K562 (cell line): ENCODE measurements at regions not wholly inside any gene's neighbourhood (a gene's known extent, or its start where the extent isn't known, plus 50 kb on each side); places are given as distances from the start of the nearest gene placed in this dataset.

ENCODE experiments used
- ATAC-seq: fragments of 200-7000 bp; cut with Tn5 transposase; 3 replicates; pipeline ENCODE4 v1.9.1; 2020; ENCODE audit warnings: moderate library complexity
- BruUV-seq: library from RNA; stranded (reverse); fragments of 400-500 nt; replicated peaks from 2 replicates; lab custom pipeline; 2021; lab: Mats Ljungman, UMichigan
- CTCF ChIA-PET: fragments of 300-600 bp; formaldehyde crosslinking; extraction: SDS; loops from one replicate; lab custom pipeline; 2021; ENCODE audit warnings: low intra/inter-chr PET ratio; lab: Yijun Ruan, JAX
- POLR2A ChIA-PET: fragments of 300-600, 350-650 bp; sonication (Branson Sonifier 250); formaldehyde crosslinking; extraction: SDS; loops from one replicate; lab custom pipeline; 2021; ENCODE audit warnings: antibody characterized with exemption, inconsistent platforms; lab: Yijun Ruan, JAX
- DNase-seq, 4 experiments: peaks; one replicate each; pipeline versions ENCODE4 v3.0.0 to v3.0.0-alpha.2; 2011 to 2018; ENCODE audit warnings: low spot score in 3 of 4, mixed read lengths in 3 of 4; ENCODE audit errors: extremely low read depth in 1 of 4
- FAIRE-seq: peaks from 2 replicates; lab custom pipeline; 2011; peaks lifted over from hg19 to GRCh38; lab: Jason Lieb, UNC
- H2AFZ ChIP-seq: 2 replicates; pipeline ENCODE4 v1.6.0; 2011; ENCODE audit warnings: low read depth, low read length, control low read depth, inconsistent platforms
- H3K27ac ChIP-seq: fragments of 200-600 bp; 3 replicates; pipeline ENCODE4 v1.8.0; 2011; ENCODE audit warnings: low read depth, mild to moderate bottlenecking, control low read depth, inconsistent platforms, low read length, moderate library complexity, mixed read lengths; ENCODE audit errors: extremely low read depth
- H3K27me3 ChIP-seq, 2 experiments: fragments of 300-600 bp in 1 of 2; 2 replicates in 1 of 2; 3 replicates in 1 of 2; pipeline versions ENCODE4 v1.6.0 to v1.8.0; 2011; ENCODE audit warnings: inconsistent platforms in 2 of 2, low read length in 2 of 2, mild to moderate bottlenecking in 1 of 2, mixed read lengths in 1 of 2, moderate library complexity in 1 of 2; ENCODE audit not compliant: control insufficient read depth in 2 of 2, insufficient read depth in 2 of 2
- H3K36me3 ChIP-seq: fragments of 300-600 bp; 3 replicates; pipeline ENCODE4 v1.8.0; 2011; ENCODE audit warnings: mild to moderate bottlenecking, low read length, inconsistent platforms; ENCODE audit not compliant: control insufficient read depth, insufficient read depth
- H3K4me1 ChIP-seq, 2 experiments: fragments of 200-600 bp in 1 of 2; replicated peaks in 1 of 2; 2 replicates in 1 of 2; 3 replicates in 1 of 2; pipeline versions ENCODE4 v1.5.1 to v1.8.0; 2011; ENCODE audit warnings: inconsistent platforms in 2 of 2, low read length in 2 of 2, mild to moderate bottlenecking in 1 of 2, mixed read lengths in 1 of 2, moderate library complexity in 1 of 2; ENCODE audit not compliant: control insufficient read depth in 2 of 2, insufficient read depth in 2 of 2
- H3K4me2 ChIP-seq: 2 replicates; pipeline ENCODE4 v1.6.1; 2011; ENCODE audit warnings: low read length, control low read depth, inconsistent platforms, mixed read lengths; ENCODE audit not compliant: insufficient read depth
- H3K4me3 ChIP-seq: fragments of 200-600 bp; sonication (generic), shearing (Covaris generic); 2 replicates; pipeline ENCODE4 v1.5.1; 2016; ENCODE audit warnings: control low read depth, inconsistent platforms
- H3K79me2 ChIP-seq: fragments of 200-600 bp; 3 replicates; pipeline ENCODE4 v1.8.0; 2011; ENCODE audit warnings: low read length, inconsistent platforms; ENCODE audit not compliant: control insufficient read depth, insufficient read depth
- H3K9ac ChIP-seq, 2 experiments: 2 replicates each; pipeline versions ENCODE4 v1.6.0 to v1.6.1; 2011; ENCODE audit warnings: low read depth in 2 of 2, low read length in 2 of 2, control low read depth in 1 of 2, inconsistent platforms in 1 of 2, mild to moderate bottlenecking in 1 of 2, mixed read lengths in 1 of 2; ENCODE audit not compliant: insufficient read depth in 1 of 2
- H3K9me1 ChIP-seq: one replicate; pipeline ENCODE4 v1.6.0; 2011; ENCODE audit warnings: inconsistent platforms, mild to moderate bottlenecking, low read length, moderate library complexity; ENCODE audit not compliant: control insufficient read depth, insufficient read depth
- H3K9me3 ChIP-seq: replicated peaks from 2 replicates; pipeline ENCODE4 v1.5.1; 2011; ENCODE audit warnings: low read depth, low read length, inconsistent platforms; ENCODE audit not compliant: control insufficient read depth, insufficient read depth
- H4K20me1 ChIP-seq: replicated peaks from 2 replicates; pipeline ENCODE4 v1.6.1; 2011; ENCODE audit warnings: low read length, inconsistent platforms, mixed read lengths; ENCODE audit not compliant: control insufficient read depth, insufficient read depth
- AFF1 ChIP-seq, 2 experiments: fragments of 450-650 bp; IDR thresholded peaks; 2 replicates each; pipeline ENCODE4 v1.6.1; 2018; ENCODE audit warnings: mild to moderate bottlenecking in 2 of 2, low read depth in 1 of 2; ENCODE audit not compliant: partially characterized antibody in 2 of 2
- E2F3 ChIP-seq: fragments of 250-450 bp; sonication (Bioruptor Pico); IDR thresholded peaks from 2 replicates; pipeline ENCODE4 v1.4.0; 2020; ENCODE audit warnings: mild to moderate bottlenecking
- GATAD2A ChIP-seq: fragments of 450-650 bp; IDR thresholded peaks from 2 replicates; pipeline ENCODE4 v1.6.1; 2017
- HMBOX1 ChIP-seq: sonication (generic); IDR thresholded peaks from 2 replicates; pipeline ENCODE4 v1.6.1; 2016
- POU5F1 ChIP-seq: fragments of 150-350 bp; IDR thresholded peaks from 2 replicates; pipeline ENCODE4 v1.6.1; 2014; ENCODE audit warnings: borderline replicate concordance, low read length, low read depth, mild to moderate bottlenecking; ENCODE audit not compliant: partially characterized antibody
- SRSF7 ChIP-seq: fragments of 200-400 bp; formaldehyde crosslinking; optimal IDR thresholded peaks from 2 replicates; pipeline ENCODE3; 2017; ENCODE audit warnings: mild to moderate bottlenecking, low read depth, low read length
- SUPT5H ChIP-seq: fragments of 450-650 bp; IDR thresholded peaks from 2 replicates; pipeline ENCODE4 v1.6.1; 2016
- ZBTB40 ChIP-seq, 2 experiments: fragments of 450-650 bp in 1 of 2; sonication (generic) in 1 of 2; formaldehyde crosslinking in 1 of 2; IDR thresholded peaks; 2 replicates each; pipeline versions ENCODE4 v1.7.1 to v1.9.0; 2016 to 2022; ENCODE audit warnings: inconsistent platforms in 1 of 2, mild to moderate bottlenecking in 1 of 2, missing genetic modification reagents in 1 of 2
- in situ Hi-C: fragments of 300-500 bp; cut with MboI; formaldehyde crosslinking; loops from 4 replicates; pipeline ENCODE4 v1.15.0; 2018; ENCODE audit warnings: inconsistent platforms, mixed read lengths
- intact Hi-C: fragments of 100-400 bp; cut with micrococcal nuclease; formaldehyde crosslinking; loops from 2 replicates; pipeline ENCODE4 v1.14.2; 2022

GRCh38 chr3:144052275-144052674, 80.7 kb downstream of the DIPK2A start:
- ChIA-PET CTCF (no interaction called here), POLR2A (interaction anchor here (1.5 kb wide), 1 partner anchor 13 kb away, joined by 5 read pairs; no protein-coding TSS in a partner anchor)
- TF ChIP-seq HMBOX1 (no peak), E2F3 (CRISPR knock-in tag) (no peak), GATAD2A (no peak), AFF1 (IDR thresholded peaks at IDR 0.05; ENCODE audit: low read depth in 1 of 2, partially characterized antibody in 2 of 2) (no peak), POU5F1 (no peak), SUPT5H (no peak), ZBTB40 (IDR thresholded peaks at IDR 0.05) (peak; percentile 77), ZBTB40 (CRISPR knock-in tag; IDR thresholded peaks at IDR 0.05) (peak; percentile 58; the same call in 1 of the 2 replicates), SRSF7 (no peak)
- no peaks in the 10 kb centered on the region for H3K36me3 ChIP-seq
- H2AFZ ChIP-seq: no peak overlapping the region
- no peak overlapping the region for H3K27ac ChIP-seq
- H3K4me3 ChIP-seq: no peak overlapping the region
- no peaks in the 10 kb centered on the region for H3K4me1 ChIP-seq
- BruUV-seq: no TSS peak
- FAIRE-seq (no peak), ATAC-seq (no peak), DNase-seq (no peak)
- H3K9me1 ChIP-seq: no peaks in the 10 kb centered on the region
- intact Hi-C loops (no loop called here), in situ Hi-C loops (no loop called here)
- no peak overlapping the region for H3K9ac ChIP-seq
- no peaks in the 10 kb centered on the region for H4K20me1 ChIP-seq
- no peak overlapping the region for H3K4me2 ChIP-seq
- no peaks in the 10 kb centered on the region for H3K9me3 ChIP-seq
- no peaks in the 10 kb centered on the region for H3K27me3 ChIP-seq
- no peaks in the 10 kb centered on the region for H3K79me2 ChIP-seq
